HUDEP-2 (cell line): ENCODE measurements at regions not wholly inside any gene's neighbourhood (a gene's known extent, or its start where the extent isn't known, plus 50 kb on each side); places are given as distances from the start of the nearest gene placed in this dataset.

Experiments
- DNase-seq, 76 experiments: peaks; one replicate each; lab custom pipeline; 2025; ENCODE audit not compliant: unreplicated experiment in 76 of 76; lab: John Stamatoyannopoulos, UW

GRCh38 chr12:81963026-81963425 lies 203.9 kb upstream of the PPFIA2 start:
- DNase-seq, result no peak

DNA sequence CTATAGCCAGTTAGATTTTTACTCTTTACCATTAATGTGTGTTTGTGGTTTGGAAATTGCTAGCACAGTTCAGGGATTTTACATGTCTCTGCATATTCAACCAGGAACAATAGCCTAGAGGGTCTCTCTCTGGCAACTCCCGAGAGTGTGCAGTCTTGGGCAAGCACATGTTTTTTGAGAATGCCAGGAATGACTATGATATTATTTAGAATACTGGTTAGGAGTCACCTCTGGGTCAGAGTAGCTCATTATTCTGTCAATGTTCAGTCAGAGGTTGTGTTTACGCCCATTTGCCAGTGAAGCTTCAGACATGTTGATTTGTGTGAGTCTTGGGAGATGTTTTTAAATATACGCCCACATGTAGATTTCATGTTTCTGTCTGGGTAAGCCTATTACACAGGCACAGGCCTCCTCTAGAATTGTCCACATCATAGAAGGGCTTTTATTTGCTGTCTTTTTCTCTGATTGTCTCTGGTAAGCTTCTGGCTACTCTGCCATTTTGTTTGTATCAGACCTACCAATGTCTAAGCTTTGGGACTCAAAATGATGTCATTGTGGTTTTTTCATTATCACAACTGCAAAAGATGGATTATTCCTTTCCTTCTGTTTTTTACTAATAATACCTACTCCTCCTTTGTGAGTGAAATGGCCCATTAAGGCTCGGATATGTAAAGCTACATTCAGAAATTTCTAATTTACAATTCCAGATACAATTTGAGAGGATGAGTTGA lies 203.1 kb upstream of the PPFIA2 start:
- DNase-seq, result no peak

DNA sequence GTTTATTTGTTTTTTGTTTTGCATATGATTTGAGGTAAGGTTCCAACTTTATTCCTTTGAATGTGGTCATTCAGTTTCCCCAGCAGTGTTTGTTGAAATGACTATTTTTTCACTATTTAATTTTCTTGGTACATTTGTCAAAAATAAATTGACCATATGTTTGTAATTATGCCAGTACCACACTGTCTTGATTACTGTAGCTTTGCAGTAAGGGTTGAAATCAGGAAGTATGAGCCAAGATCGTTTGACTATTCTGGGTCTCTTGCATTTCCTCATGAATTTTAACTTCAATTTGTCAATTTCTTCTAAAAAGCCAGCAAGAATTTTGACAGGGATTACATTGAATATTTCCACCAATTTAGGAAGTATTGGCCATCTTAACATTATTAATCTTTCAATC lies 199.3 kb upstream of the PPFIA2 start:
- DNase-seq, result no peak

- DNase-seq, result no peak
Observed at GRCh38 chr12:81957631-81958030, 198.5 kb upstream of the PPFIA2 start.

DNA sequence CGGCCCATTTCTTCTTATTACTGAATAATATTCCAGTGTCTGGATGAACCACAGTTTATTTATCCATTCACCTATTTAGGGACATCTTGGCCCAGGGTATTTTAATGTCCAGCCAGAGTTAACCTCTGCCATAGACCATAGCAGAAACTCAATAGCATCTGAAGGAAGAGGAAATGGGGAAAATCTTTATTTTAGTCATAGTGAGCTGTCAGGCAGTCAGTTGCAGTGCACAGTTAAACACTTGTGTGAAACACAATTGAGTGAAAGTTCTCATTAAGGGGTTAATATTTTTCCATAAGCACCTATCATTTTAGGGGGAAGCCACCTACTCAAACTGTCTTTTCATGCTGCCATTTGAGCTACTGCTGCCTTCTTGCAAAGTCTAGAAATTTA lies 197.3 kb upstream of the PPFIA2 start:
- no peak for DNase-seq

DNA sequence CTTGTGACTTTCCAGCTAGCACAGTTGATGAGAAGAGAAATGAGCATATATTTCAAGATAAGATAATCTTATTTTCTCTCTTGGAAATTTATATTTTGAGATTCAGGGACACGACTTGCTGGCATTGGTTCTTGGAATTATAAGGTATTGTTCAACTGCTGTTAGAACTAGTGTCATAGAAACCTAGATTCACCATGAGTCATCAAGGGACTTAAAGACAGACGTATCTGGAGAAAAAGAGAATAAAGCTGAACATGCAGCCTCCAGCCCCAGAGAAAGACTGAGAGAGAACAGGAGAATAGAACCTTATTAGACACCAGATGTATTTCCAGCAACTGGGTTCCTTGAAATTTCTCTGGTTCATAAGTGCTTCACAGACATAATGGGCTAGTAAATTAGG lies 194.4 kb upstream of the PPFIA2 start:
- DNase-seq, result no peak

DNA sequence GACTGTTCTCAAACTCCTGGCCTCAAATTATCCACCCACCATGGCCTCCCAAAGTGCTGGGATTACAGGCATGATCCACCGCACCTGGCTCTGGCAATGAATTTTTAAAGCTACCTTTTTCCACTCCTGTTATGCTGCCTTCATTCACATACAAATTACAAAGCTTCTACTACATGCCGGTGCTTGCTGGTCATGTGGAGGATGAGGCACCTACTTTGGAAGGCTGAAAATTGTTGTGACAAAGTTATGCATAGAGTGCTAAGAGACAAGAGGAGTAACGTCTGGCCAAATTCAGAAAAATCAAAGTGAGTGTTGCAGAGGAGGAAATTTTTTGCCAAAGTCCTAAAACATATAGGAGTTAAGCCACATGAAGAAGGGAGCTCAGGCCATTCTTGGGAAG lies 191.7 kb upstream of the PPFIA2 start:
- DNase-seq, result no peak

- no peak for DNase-seq
Observed at GRCh38 chr12:81949841-81950308, 190.7 kb upstream of the PPFIA2 start.

- DNase-seq, result no peak
Observed at GRCh38 chr12:81949416-81949815, 190.3 kb upstream of the PPFIA2 start.

- no peak for DNase-seq
Observed at GRCh38 chr12:81944886-81945285, 185.7 kb upstream of the PPFIA2 start.

DNA sequence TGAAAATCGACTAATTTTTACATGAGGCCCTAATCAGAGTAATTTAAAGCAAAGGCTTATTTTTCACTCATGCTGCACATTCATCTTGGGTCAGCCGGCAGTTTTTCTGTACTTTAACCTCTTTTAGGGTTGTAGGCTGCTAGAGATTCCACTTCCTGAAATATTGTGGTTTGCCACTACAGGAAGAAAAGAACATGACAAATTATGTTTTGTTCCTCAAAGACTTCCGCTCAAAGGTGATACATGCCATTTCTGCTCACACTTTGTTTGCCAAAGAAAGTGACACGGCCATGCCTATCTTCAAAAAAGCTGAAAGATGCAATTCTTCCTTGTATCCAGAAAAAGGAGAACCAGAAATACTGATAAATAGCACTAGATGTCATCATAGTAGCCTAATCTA lies 183.4 kb upstream of the PPFIA2 start:
- peak in 1 of 76 experiments; percentile 16 for DNase-seq

GRCh38 chr12:81930037-81930436 lies 170.9 kb upstream of the PPFIA2 start:
- no peak for DNase-seq

DNA sequence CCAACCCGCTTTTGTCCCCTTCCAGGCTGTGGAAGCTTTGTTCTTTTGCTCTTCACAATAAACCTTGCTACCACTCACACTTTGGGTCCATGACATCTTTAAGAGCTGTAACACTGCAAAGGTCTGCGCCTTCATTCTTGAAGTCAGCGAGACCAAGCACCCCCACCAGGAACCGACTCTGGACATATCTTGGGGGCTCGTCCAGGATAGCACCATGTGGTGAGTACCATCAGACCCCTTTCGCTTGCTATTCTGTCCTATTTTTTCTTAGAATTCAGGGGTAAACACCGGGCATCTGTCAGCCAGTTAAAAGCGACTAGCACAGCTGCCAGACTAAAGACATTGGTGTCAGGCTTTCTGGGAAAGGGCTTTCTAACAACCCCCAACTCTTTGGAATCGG lies 137.6 kb upstream of the PPFIA2 start:
- DNase-seq, result no peak

- DNase-seq, result no peak
Observed at GRCh38 chr12:81888961-81889360, 129.8 kb upstream of the PPFIA2 start.

DNA sequence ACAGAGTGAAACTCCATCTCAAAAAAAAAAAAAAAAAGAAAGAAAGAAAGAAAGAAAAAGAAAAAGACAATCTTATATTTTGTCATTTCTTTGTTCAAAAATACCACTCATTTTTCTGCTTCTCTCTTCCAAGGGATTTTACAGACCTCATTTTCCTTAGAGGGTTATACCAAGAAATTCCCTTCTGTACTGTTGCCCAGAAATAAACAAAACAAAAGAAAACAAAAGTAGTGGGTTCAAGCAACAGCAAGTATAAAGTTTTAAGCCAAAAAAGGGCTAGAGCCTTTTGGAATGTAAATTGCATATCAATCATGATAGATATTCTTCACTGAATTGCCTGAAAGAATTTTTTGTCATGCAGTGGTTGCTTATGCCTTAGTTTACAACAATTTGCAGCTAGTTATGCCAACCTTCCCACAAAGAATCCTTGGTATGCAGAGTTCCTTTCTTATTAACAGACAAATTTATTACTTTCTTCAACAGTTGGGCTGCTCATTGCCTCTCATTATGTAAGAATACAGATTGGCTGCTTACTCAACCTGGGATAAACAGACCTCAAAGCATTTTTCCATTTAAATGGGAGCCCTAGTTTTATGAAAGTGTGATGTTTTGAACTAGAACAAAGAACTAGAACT lies 129.1 kb upstream of the PPFIA2 start:
- no peak for DNase-seq

DNA sequence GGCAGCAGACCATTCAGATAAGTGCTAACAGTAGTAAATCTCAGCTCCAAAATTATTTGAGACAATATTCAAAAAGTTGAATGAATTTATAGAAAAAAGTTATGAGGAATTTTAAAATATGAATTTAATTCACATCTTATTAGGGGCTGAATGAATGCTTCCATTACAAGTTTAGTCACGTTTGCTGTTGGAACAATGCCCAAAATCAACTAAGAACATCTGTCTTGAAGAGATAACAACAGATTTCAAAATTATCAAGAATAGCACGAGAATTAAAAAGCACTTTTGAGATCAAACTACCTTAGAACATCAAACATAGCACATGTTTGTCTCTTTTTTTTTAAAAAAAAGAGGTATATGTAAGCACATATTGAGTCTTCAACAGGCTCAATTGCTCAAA lies 115.4 kb upstream of the PPFIA2 start:
- DNase-seq, result peak in 4 of 76 experiments; percentile 2 to 17 (median 10)

DNA sequence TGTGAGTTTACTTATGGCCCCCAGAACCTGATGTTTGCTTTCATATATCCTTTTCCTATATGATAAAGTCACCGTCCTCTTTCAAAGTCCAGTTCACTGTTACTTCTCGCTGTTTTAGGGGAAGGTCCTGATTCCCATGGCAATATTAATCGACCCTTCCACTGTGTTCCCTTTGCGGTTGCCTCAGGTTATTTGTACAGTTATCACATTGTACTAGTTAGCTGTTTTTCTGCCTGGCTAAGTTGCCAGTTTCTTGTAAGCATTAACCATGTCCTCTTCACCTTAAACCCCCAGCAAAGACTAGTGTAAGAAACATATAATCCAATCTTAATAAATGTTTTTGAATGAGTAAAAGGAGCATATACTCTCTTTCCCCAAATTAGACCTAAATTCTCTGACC lies 115.0 kb upstream of the PPFIA2 start:
- DNase-seq, result no peak

GRCh38 chr12:81872400-81872799 lies 113.2 kb upstream of the PPFIA2 start:
- DNase-seq, result no peak

DNA sequence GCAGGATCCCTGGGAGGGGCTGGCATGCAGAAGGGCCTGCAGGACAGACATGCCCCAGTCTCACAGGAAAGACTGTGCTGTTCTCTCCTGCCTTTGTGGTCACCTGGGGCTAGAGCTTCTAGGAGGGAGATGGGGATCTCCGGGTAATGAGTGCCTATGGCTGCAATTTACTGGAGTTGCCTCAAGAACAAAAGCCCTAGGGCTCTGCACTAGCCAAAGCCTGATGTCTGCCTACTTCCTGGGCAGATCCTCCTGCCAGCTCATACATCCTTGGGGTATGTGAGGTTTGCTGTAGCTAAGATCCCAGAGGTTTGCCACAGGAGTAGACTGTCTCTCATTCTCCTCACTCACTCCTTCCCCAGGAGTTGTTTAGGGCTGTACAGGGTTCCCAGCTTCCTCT lies 106.9 kb upstream of the PPFIA2 start:
- no peak for DNase-seq

DNA sequence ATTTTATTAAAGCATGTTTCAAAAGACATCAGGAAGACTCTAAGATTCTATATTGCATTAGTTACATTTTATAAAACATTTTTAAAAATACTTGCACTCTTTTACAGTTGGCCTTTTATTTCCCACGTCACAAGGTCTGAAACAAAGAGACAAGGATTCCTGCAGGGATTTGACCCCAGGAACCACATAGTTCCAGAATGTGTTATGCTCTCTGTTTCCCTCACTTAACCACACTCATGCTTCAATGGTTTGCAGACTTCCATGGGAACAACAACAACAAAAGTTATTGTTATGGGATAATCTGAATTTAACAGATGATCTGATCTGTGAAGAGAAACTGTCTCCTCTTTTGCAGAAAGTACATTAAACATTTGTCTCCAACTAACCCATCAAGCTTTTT lies 104.3 kb upstream of the PPFIA2 start:
- DNase-seq, result no peak

- no peak for DNase-seq
Observed at GRCh38 chr12:81859521-81859920, 100.4 kb upstream of the PPFIA2 start.

DNA sequence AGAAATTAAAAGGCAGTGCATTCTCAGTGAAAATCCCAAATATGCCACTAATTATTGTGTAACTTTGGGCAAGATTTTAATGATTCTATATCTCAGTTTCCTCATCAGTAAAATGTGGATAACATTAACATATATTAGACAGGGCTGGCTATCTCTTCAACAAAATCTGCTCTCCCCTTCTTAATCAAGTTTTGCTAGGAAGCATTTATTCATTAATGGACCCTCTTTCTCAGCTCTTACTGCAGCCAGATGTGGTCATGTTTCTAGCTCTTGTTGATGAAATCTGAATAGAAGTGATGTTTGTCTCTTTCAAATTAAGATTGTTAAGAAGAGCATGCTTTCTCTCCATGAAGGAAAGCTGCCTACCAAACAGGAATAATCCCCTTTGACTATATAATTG lies 84.4 kb upstream of the PPFIA2 start:
- DNase-seq, result no peak
